ENCODE measurements at regions not wholly inside any gene's neighbourhood (a gene's known extent, or its start where the extent isn't known, plus 50 kb on each side); places are given as distances from the start of the nearest gene placed in this dataset.
A peak's percentile ranks its signal among the peaks of the same experiment; 100 is the strongest.

DNA sequence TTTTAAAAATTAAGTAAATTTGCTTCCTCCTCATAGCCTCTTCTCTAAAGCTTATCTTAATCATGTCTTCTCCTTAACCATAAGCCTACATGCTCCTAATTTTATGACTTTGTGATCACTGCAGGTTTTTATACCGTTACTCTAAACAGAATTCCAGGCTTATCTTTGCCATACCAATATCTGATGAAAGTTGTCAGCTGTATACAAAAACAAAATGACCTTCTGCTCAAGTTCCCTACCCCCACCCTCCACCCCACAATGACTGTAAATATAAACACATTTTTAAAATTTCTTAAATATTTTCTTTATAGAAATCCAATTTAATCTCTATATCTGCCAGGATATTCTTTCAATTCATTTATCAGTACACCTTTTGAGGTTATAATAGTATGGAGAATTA, 60.5 kb upstream of the SGK1 start:
- DNase-seq, result no peak

- no peak for DNase-seq
These were observed 58.9 kb upstream of the SGK1 start for GRCh38 chr6:134376785-134377184.

DNA sequence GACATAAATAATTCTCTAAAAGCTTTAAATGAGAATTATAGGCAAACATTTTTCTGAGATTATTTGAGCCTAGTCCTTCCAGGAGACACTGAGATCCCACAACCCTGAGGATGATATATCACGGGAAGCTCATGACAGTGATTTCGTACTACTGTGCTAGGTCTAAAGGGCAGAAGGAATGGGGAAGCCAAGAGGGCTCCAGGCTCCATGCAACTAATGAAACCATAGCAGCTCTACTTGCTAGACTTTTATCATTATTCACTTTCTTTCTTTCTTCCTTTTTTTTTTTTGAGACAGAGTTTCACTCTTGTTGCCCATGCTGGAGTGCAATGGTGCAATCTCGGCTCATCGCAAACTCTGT, 57.3 kb upstream of the SGK1 start:
- no peak for DNase-seq

DNA sequence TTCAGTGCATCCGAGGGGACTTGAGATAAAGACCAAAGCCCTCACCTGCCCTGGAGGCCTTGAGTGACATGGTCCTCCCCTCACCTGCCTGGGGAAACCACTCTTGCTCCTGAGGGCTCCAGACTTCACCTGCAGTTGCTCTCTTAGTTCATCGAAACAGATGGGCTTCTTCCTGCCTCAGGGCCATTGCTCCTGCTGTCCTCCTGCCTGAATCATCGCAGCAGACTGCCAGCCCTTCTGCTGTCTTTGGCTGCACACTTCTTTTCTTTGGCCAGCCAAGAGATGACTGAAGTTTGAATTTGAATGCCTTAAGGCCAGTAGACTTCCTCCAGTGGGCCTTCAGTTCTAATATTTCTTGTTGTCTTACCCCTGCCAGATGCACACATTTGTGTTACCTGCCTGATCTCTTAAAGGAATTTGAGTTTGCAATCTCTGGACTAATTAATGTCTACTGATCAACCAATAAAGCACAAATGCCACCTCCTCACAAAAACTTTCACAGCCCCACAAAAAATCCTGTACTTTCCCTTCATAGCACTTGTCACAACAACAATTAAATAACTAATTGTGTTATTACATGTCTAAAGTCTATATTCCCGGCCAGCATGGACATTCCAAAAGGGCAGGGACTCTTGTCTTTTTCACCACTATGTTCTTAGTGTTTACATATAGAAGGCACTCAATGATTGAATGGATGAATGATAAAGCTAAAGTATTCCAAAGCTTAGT, 56.7 kb upstream of the SGK1 start:
- DNase-seq, result no peak

- DNase-seq, result no peak
These were observed 56.1 kb upstream of the SGK1 start for GRCh38 chr6:134373993-134374392.

- peak; percentile 11 to 68 for DNase-seq
These were observed 55.5 kb upstream of the SGK1 start for GRCh38 chr6:134373282-134373922.

DNA sequence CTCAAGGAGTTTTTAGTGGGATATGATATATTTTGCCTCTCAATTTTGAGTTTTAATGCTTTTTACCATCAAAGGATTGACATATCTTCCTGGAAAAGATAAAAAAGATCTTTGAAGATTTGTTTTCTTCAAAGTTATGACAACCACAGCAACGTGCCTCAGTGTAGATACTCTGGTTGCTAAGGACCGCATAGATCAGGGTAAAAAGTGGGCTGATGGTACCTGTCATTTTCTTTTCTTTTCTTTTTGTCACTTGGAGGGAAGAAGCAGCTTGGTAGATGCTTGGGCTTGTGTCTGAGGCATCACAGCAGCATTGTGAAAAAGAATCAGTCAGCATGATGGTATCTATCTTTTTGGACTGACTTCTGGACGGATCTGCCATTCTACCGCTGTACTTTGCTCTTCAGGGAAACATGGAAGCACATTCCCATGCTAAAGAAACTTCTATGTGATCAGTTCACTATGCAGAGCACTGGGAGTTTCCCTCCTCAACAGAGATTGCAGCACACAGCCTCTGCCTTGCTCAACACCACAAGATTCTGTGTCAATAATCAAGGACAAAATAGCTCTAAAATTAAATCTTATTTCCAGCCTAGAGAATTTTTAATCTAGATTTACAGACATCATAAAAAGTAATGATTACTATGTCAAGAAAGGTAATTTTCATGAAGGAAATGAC, 54.8 kb upstream of the SGK1 start:
- DNase-seq, result peak; percentile 37 to 40

GRCh38 chr6:134368670-134369069, 50.8 kb upstream of the SGK1 start:
- no peak for DNase-seq
